Prostate gland (tissue), 2 donors: ENCODE measurements at regions not wholly inside any gene's neighbourhood (a gene's known extent, or its start where the extent isn't known, plus 50 kb on each side); places are given as distances from the start of the nearest gene placed in this dataset.

ENCODE experiments used
- DNase-seq: peaks from one replicate; pipeline ENCODE4 v3.0.0-alpha.2; 2019; ENCODE audit warnings: low spot score
- H3K27ac ChIP-seq, 2 donors: fragments of 200-600 bp; sonication (generic); 2 replicates each; pipeline ENCODE4 v1.5.1; 2017 to 2019
- H3K27me3 ChIP-seq: fragments of 200-600 bp; sonication (generic); replicated peaks from 2 replicates; pipeline ENCODE4 v1.5.1; 2019; ENCODE audit not compliant: insufficient read depth
- H3K36me3 ChIP-seq, 2 donors: fragments of 200-600 bp; sonication (generic); 1 replicate in 1 of 2; 2 replicates in 1 of 2; pipeline versions ENCODE4 v1.5.1 to v1.8.1; 2017 to 2019
- H3K4me1 ChIP-seq: fragments of 200-600 bp; sonication (generic); replicated peaks from 2 replicates; pipeline ENCODE4 v1.5.1; 2019
- H3K4me3 ChIP-seq, 2 donors: fragments of 200-600 bp; sonication (generic); 2 replicates each; pipeline ENCODE4 v1.5.1; 2017 to 2019
- H3K9me3 ChIP-seq: fragments of 200-600 bp; sonication (generic); 2 replicates; pipeline ENCODE4 v1.5.1; 2017
- POLR2A ChIP-seq: fragments of 450-650 bp; IDR thresholded peaks from one replicate; pipeline ENCODE4 v1.6.1; 2016; ENCODE audit warnings: antibody characterized with exemption, mild to moderate bottlenecking
- POLR2AphosphoS5 ChIP-seq: sonication (generic); formaldehyde crosslinking; IDR thresholded peaks from one replicate; pipeline ENCODE4 v1.6.1; 2017; ENCODE audit warnings: antibody characterized with exemption
- WGBS: methylation state at CpG from one replicate; pipeline ENCODE4 v1.1.5; 2018; 5-methylcytosine and 5-hydroxymethylcytosine counted together
- intact Hi-C: fragments of 100-400 bp; cut with DNase I; formaldehyde crosslinking; loops from one replicate; pipeline ENCODE4 v1.14.2; 2022
- TF ChIP-seq, protein P1 (sequence below), 4 experiments: fragments of 200-600 bp in 2 of 4; fragments of 450-650 bp in 2 of 4; sonication (generic) in 2 of 4; IDR thresholded peaks; 1 replicate in 3 of 4; 2 replicates in 1 of 4; pipeline ENCODE4 v1.5.1; 2016 to 2019; ENCODE audit warnings: antibody characterized with exemption in 4 of 4, mild to moderate bottlenecking in 2 of 4, moderate library complexity in 2 of 4

DNA sequence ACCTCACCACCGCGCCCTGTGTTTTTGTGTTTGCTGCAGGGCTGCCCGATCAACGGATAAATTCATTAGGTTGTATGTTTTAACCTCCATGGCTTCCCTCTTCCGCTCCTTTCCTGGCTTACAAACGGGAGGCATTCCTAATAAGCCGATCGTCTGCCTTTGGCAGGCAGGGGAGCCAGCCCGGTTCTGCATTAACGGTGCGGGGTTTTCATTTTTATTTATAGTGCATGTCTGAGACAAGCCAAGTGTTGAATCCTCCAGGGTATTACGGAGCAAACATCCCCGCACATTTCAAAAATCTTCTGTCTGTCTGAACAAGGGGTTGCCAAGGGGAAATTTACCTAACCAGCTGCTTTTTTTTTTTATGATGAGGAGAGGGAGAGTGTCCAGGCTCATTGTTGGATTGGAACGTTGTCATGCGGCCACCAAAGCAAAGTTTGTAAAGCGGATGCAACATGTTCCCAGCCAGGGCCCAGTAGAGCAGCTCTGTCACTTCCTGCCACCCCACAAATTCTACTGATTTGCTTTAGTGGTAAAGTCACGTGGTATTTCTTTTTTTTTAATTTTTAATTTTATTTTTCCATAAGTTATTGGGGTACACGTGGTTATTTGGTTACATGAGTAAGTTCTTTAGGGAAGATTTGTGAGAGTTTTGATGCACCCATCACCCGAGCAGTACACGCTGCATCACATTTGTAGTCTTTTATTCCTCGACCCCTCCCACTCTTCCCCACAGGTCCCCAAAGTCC is 92.3 kb upstream of the BAIAP2L1 start:
- no peaks in the 10 kb centered on the region for H3K9me3 ChIP-seq
- DNase-seq = no peak
- no peaks in the 10 kb centered on the region for H3K36me3 ChIP-seq
- no peak overlapping the region for H3K27ac ChIP-seq
- intact Hi-C loops = no loop called here
- no peak overlapping the region for H3K4me3 ChIP-seq
- no peaks in the 10 kb centered on the region for H3K27me3 ChIP-seq
- TF ChIP-seq POLR2AphosphoS5 = no peak
- TF ChIP-seq, protein P1, sequence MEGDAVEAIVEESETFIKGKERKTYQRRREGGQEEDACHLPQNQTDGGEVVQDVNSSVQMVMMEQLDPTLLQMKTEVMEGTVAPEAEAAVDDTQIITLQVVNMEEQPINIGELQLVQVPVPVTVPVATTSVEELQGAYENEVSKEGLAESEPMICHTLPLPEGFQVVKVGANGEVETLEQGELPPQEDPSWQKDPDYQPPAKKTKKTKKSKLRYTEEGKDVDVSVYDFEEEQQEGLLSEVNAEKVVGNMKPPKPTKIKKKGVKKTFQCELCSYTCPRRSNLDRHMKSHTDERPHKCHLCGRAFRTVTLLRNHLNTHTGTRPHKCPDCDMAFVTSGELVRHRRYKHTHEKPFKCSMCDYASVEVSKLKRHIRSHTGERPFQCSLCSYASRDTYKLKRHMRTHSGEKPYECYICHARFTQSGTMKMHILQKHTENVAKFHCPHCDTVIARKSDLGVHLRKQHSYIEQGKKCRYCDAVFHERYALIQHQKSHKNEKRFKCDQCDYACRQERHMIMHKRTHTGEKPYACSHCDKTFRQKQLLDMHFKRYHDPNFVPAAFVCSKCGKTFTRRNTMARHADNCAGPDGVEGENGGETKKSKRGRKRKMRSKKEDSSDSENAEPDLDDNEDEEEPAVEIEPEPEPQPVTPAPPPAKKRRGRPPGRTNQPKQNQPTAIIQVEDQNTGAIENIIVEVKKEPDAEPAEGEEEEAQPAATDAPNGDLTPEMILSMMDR (IDR thresholded peaks at IDR 0.05) = no peak
- no peak for TF ChIP-seq POLR2A
- 42% methylated on average over 21 of the region's 21 CpGs for WGBS
- no peaks in the 10 kb centered on the region for H3K4me1 ChIP-seq

DNA sequence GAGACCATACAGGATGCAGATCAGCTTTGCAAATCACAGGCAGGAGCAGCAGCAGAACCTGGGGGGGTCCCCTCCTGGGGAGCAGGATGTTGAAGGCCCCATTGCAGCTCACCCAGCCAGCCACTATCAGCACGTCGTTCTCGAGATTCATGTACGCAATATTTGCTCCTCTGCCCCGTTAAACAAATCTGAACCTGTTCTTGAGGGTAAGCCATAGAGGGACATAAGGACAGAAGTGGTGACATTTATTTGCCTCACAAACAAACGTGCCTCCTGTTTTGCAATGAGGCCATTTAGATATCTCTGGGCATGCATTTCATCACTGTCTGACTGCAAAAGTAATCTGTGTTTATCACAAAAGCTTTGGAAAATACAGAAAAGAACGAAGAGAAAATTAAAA is 87.3 kb upstream of the BAIAP2L1 start:
- DNase-seq = no peak
- Histone ChIP-seq H3K9me3 (no peaks in the 10 kb centered on the region), H3K4me3 (no peak overlapping the region)

DNA sequence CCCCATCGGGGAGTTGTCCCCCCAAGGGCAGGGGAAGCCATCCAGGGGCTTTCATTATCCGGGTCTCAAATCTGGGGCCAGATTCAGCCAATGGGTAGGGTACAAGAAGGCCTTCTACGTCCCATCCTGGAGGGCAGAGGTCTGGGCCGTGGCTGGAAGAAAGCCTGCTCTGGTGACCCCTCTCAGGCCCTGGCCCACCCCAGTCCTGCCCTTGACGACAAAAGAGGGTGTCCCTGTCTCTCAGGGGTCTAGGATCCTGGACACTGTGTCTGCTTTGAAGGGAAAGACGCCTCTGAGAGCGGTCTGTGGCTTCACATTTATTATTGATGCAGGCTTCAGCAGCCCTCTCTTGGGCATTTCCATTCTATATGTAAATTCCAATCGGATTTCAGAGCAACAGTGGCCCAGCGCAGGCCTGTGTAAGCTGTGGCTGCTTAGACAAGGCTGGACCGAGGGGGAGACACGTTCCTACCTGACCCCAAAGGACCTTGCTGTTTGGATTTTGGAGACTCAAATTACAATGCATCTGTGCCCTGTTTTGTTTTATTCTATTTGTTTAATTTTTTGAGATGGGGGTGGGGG is 83.2 kb upstream of the BAIAP2L1 start:
- TF ChIP-seq, protein P1 (IDR thresholded peaks at IDR 0.05) = no peak
- TF ChIP-seq POLR2A (no peak), POLR2AphosphoS5 (no peak)
- no peak overlapping the region for H3K4me3 ChIP-seq
- no peak overlapping the region for H3K27ac ChIP-seq
- no peaks in the 10 kb centered on the region for H3K4me1 ChIP-seq
- H3K27me3 ChIP-seq = no peaks in the 10 kb centered on the region
- intact Hi-C loops = no loop called here
- WGBS = 84% methylated on average over 11 of the region's 11 CpGs
- H3K9me3 ChIP-seq = no peaks in the 10 kb centered on the region
- no peak for DNase-seq
- no peaks in the 10 kb centered on the region for H3K36me3 ChIP-seq

More for the DNA sequence above, 87.3 kb upstream of the BAIAP2L1 start:
- H3K4me1 ChIP-seq = no peaks in the 10 kb centered on the region
- no peaks in the 10 kb centered on the region for H3K36me3 ChIP-seq
- intact Hi-C loops = no loop called here
- no peaks in the 10 kb centered on the region for H3K27me3 ChIP-seq
- no peak overlapping the region for H3K27ac ChIP-seq
- TF ChIP-seq POLR2A = no peak
- TF ChIP-seq POLR2AphosphoS5 = no peak
- TF ChIP-seq, protein P1 (IDR thresholded peaks at IDR 0.05) = no peak
- WGBS = 26% methylated on average over 7 of the region's 7 CpGs

DNA sequence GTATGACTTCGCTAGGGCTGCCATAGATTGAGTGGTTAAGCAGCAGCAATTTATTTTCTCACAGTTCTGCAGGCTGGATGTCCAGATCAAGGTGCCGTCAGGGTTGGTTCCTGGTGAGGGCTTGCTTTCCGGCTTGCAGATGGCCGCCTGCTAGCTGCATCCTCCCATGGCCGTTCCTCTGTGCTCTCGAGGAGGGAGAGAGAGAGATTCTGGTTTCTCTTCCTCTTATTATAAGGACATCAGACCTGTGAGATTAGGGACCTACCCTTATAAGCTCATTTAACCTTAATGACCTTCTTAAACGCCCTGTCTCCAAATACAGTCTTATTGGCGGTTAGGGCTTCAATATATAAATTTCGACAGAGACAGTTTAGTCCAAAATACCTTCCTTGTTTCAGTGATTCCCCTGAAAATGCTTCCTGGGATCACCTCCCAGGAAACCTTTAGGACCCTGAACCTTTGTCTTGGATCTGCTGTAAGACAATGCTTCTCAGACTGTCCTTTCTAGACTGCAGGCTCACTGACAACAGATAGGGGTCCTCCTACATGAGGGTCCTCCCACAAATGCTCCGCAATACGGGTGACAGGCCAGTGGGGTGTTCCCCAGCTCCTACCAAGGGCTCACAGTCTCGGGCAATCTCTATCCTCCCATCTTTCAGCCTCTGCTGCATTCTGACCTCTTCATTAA is 82.5 kb upstream of the BAIAP2L1 start:
- DNase-seq = no peak
- 90% methylated on average over 12 of the region's 12 CpGs for WGBS
- no peaks in the 10 kb centered on the region for H3K9me3 ChIP-seq
- no peaks in the 10 kb centered on the region for H3K27me3 ChIP-seq
- H3K4me1 ChIP-seq = no peaks in the 10 kb centered on the region
- no peak overlapping the region for H3K4me3 ChIP-seq
- H3K27ac ChIP-seq = no peak overlapping the region
- intact Hi-C loops = no loop called here
- H3K36me3 ChIP-seq = no peaks in the 10 kb centered on the region
- TF ChIP-seq POLR2AphosphoS5 = no peak
- no peak for TF ChIP-seq POLR2A
- TF ChIP-seq, protein P1 (IDR thresholded peaks at IDR 0.05) = no peak
